Lung microvascular endothelial cell (primary cell): ENCODE measurements at regions not wholly inside any gene's neighbourhood (a gene's known extent, or its start where the extent isn't known, plus 50 kb on each side); places are given as distances from the start of the nearest gene placed in this dataset.
"Not testable (repeated sequence)": the region's sequence is repeated elsewhere in the genome, so short reads cannot be mapped to it uniquely, and the experiment has no call there.

Experiments used
- DNase-seq, 2 donors: peaks; one replicate each; pipeline versions ENCODE4 v3.0.0 to v3.0.0-alpha.2; 2010; ENCODE audit warnings: low read depth in 2 of 2

- DNase-seq: no peak
These were observed 113.0 kb downstream of the TMEM30B start for GRCh38 chr14:61168141-61168540.

- no peak for DNase-seq
These were observed 113.5 kb downstream of the TMEM30B start for GRCh38 chr14:61167642-61168041.

- DNase-seq: no peak
These were observed 120.3 kb downstream of the TMEM30B start for GRCh38 chr14:61160798-61161197.

GRCh38 chr14:61154641-61155040 is 126.5 kb downstream of the TMEM30B start:
- peak in 1 of 2 donors; percentile 20 for DNase-seq

GRCh38 chr14:61153914-61154545 is 127.1 kb downstream of the TMEM30B start:
- no peak for DNase-seq

- no peak for DNase-seq
These were observed 127.7 kb downstream of the TMEM30B start for GRCh38 chr14:61153431-61153830.

- no peak for DNase-seq
These were observed 128.2 kb downstream of the TMEM30B start for GRCh38 chr14:61152851-61153364.

GRCh38 chr14:61151251-61151650 is 129.9 kb downstream of the TMEM30B start:
- no peak for DNase-seq

GRCh38 chr14:61150851-61151250 is 130.3 kb downstream of the TMEM30B start:
- no peak for DNase-seq

GRCh38 chr14:61149896-61150295 is 131.2 kb downstream of the TMEM30B start:
- no peak for DNase-seq

- DNase-seq: no peak
These were observed 132.3 kb downstream of the TMEM30B start for GRCh38 chr14:61148742-61149350.

- peak; percentile 81 to 99 for DNase-seq
These were observed 133.1 kb downstream of the TMEM30B start for GRCh38 chr14:61147831-61148549.

GRCh38 chr14:61147381-61147821 is 133.7 kb downstream of the TMEM30B start:
- peak; percentile 48 to 55 for DNase-seq

GRCh38 chr14:61146899-61147298 is 134.2 kb downstream of the TMEM30B start:
- peak in 1 of 2 donors; percentile 20 for DNase-seq

GRCh38 chr14:61145903-61146481 is 135.1 kb downstream of the TMEM30B start:
- peak; percentile 23 to 78 for DNase-seq

GRCh38 chr14:61145034-61145902 is 135.9 kb downstream of the TMEM30B start:
- DNase-seq: peak; percentile 28 to 42

- not testable (repeated sequence) for DNase-seq
These were observed 136.8 kb downstream of the TMEM30B start for GRCh38 chr14:61144117-61145033.

- no peak for DNase-seq
These were observed 140.3 kb downstream of the TMEM30B start for GRCh38 chr14:61140872-61141271.

GRCh38 chr14:61140271-61140670 is 140.9 kb downstream of the TMEM30B start:
- no peak for DNase-seq

- no peak for DNase-seq
These were observed 142.0 kb downstream of the TMEM30B start for GRCh38 chr14:61139006-61139599.
